GM19467 (cell line): ENCODE measurements at regions not wholly inside any gene's neighbourhood (a gene's known extent, or its start where the extent isn't known, plus 50 kb on each side); places are given as distances from the start of the nearest gene placed in this dataset.
"Not testable (repeated sequence)": the region's sequence is repeated elsewhere in the genome, so short reads cannot be mapped to it uniquely, and the experiment has no call there.

Source experiments
- ATAC-seq: cut with Tn5 transposase; IDR thresholded peaks from one replicate; pipeline ENCODE4 v1.9.1; 2021; ENCODE audit warnings: mild to moderate bottlenecking, moderate library complexity; ENCODE audit not compliant: unreplicated experiment

- no peak for ATAC-seq
Measured at GRCh38 chr9:100794738-100795269, 216.9 kb downstream of the CAVIN4 start.

- no peak for ATAC-seq
Measured at GRCh38 chr9:100803956-100804355, 224.6 kb upstream of the PLPPR1 start.

GRCh38 chr9:100811643-100812042, 216.9 kb upstream of the PLPPR1 start:
- no peak for ATAC-seq

- ATAC-seq, result no peak
Measured at GRCh38 chr9:100813871-100814270, 214.7 kb upstream of the PLPPR1 start.

GRCh38 chr9:100819980-100820379, 208.5 kb upstream of the PLPPR1 start:
- ATAC-seq, result no peak

- ATAC-seq, result not testable (repeated sequence)
Measured at GRCh38 chr9:100833035-100833434, 195.5 kb upstream of the PLPPR1 start.

GRCh38 chr9:100838857-100839256, 189.7 kb upstream of the PLPPR1 start:
- no peak for ATAC-seq

GRCh38 chr9:100848726-100849125, 179.8 kb upstream of the PLPPR1 start:
- ATAC-seq, result no peak

- ATAC-seq, result no peak
Measured at GRCh38 chr9:100852088-100852487, 176.4 kb upstream of the PLPPR1 start.

GRCh38 chr9:100856238-100856637, 172.3 kb upstream of the PLPPR1 start:
- ATAC-seq, result no peak

- no peak for ATAC-seq
Measured at GRCh38 chr9:100865111-100865510, 163.4 kb upstream of the PLPPR1 start.

GRCh38 chr9:100865648-100866047, 162.9 kb upstream of the PLPPR1 start:
- no peak for ATAC-seq

GRCh38 chr9:100869326-100869725, 159.2 kb upstream of the PLPPR1 start:
- ATAC-seq, result no peak

- no peak for ATAC-seq
Measured at GRCh38 chr9:100879884-100880283, 148.6 kb upstream of the PLPPR1 start.

GRCh38 chr9:100880284-100880683, 148.2 kb upstream of the PLPPR1 start:
- no peak for ATAC-seq

GRCh38 chr9:100884518-100884917, 144.0 kb upstream of the PLPPR1 start:
- ATAC-seq, result no peak

GRCh38 chr9:100890321-100890720, 138.2 kb upstream of the PLPPR1 start:
- no peak for ATAC-seq

- no peak for ATAC-seq
Measured at GRCh38 chr9:100911273-100911672, 117.3 kb upstream of the PLPPR1 start.

- no peak for ATAC-seq
Measured at GRCh38 chr9:100913257-100913656, 115.3 kb upstream of the PLPPR1 start.

GRCh38 chr9:100914266-100914665, 114.3 kb upstream of the PLPPR1 start:
- ATAC-seq, result no peak

GRCh38 chr9:100919506-100919905, 109.0 kb upstream of the PLPPR1 start:
- no peak for ATAC-seq

- ATAC-seq, result no peak
Measured at GRCh38 chr9:100926366-100926765, 102.2 kb upstream of the PLPPR1 start.

GRCh38 chr9:100927763-100928162, 100.8 kb upstream of the PLPPR1 start:
- no peak for ATAC-seq
